Gastrocnemius medialis (tissue), 4 donors: ENCODE measurements at regions not wholly inside any gene's neighbourhood (a gene's known extent, or its start where the extent isn't known, plus 50 kb on each side); places are given as distances from the start of the nearest gene placed in this dataset.

Source experiments
- ATAC-seq, 2 donors: fragments of 150-250 bp; one replicate each; pipeline ENCODE4 v1.9.1; 2016
- DNase-seq, 2 donors: peaks; one replicate each; pipeline ENCODE4 v3.0.0-alpha.2; 2019
- H3K27ac ChIP-seq, 4 donors: fragments of 200-600 bp; sonication (generic); 1 replicate in 1 of 4; 2 replicates in 3 of 4; pipeline ENCODE4 v1.5.1; 2016 to 2018; ENCODE audit warnings: mild to moderate bottlenecking in 2 of 4, moderate library complexity in 1 of 4
- H3K27me3 ChIP-seq, 3 donors: fragments of 200-600 bp; sonication (generic) in 2 of 3; 1 replicate in 1 of 3; 2 replicates in 2 of 3; pipeline versions ENCODE4 v1.5.1 to v1.6.0; 2016 to 2019; ENCODE audit warnings: mild to moderate bottlenecking in 1 of 3, moderate library complexity in 1 of 3
- H3K36me3 ChIP-seq, 2 donors: fragments of 200-600 bp; sonication (generic) in 1 of 2; one replicate each; pipeline ENCODE4 v1.5.1; 2017 to 2018
- H3K4me1 ChIP-seq, 2 donors: fragments of 200-600 bp; sonication (generic) in 1 of 2; one replicate each; pipeline ENCODE4 v1.5.1; 2016 to 2017; ENCODE audit warnings: mild to moderate bottlenecking in 2 of 2
- H3K4me3 ChIP-seq, 4 donors: fragments of 200-600 bp; sonication (generic) in 3 of 4; 1 replicate in 1 of 4; 2 replicates in 3 of 4; pipeline ENCODE4 v1.5.1; 2016 to 2019; ENCODE audit warnings: mild to moderate bottlenecking in 2 of 4
- H3K9me3 ChIP-seq, 3 donors: fragments of 200-600 bp; sonication (generic) in 2 of 3; 1 replicate in 1 of 3; 2 replicates in 2 of 3; pipeline ENCODE4 v1.5.1; 2016 to 2019
- POLR2A ChIP-seq, 2 donors: fragments of 450-650 bp; IDR thresholded peaks; one replicate each; pipeline ENCODE4 v1.6.1; 2017; ENCODE audit warnings: antibody characterized with exemption in 2 of 2, mild to moderate bottlenecking in 2 of 2, moderate library complexity in 2 of 2
- in situ Hi-C, 4 donors: fragments of 200-750 bp; cut with MboI; loops; one replicate each; pipeline versions ENCODE4 v1.15.0 to v1.8.0; 2017; ENCODE audit warnings: low sequenced_read_pairs in 4 of 4
- intact Hi-C: fragments of 100-400 bp; cut with DNase I; formaldehyde crosslinking; loops from one replicate; pipeline ENCODE4 v1.15.1; 2023; ENCODE audit warnings: low total_unique reads
- TF ChIP-seq, protein P1 (sequence below), 5 experiments: fragments of 450-650 bp in 3 of 5; fragments of 200-600 bp in 2 of 5; sonication (generic) in 2 of 5; IDR thresholded peaks in 4 of 5; conservative IDR thresholded peaks in 1 of 5; 1 replicate in 4 of 5; 2 replicates in 1 of 5; pipeline ENCODE4 v1.5.1; 2016 to 2019; ENCODE audit warnings: antibody characterized with exemption in 5 of 5, mild to moderate bottlenecking in 3 of 5, moderate library complexity in 3 of 5

- H3K4me3 ChIP-seq = no peak overlapping the region
- intact Hi-C loops (no loop called here), in situ Hi-C loops (no loop called here)
- TF ChIP-seq POLR2A (IDR thresholded peaks at IDR 0.05) = no peak
- TF ChIP-seq, protein P1, sequence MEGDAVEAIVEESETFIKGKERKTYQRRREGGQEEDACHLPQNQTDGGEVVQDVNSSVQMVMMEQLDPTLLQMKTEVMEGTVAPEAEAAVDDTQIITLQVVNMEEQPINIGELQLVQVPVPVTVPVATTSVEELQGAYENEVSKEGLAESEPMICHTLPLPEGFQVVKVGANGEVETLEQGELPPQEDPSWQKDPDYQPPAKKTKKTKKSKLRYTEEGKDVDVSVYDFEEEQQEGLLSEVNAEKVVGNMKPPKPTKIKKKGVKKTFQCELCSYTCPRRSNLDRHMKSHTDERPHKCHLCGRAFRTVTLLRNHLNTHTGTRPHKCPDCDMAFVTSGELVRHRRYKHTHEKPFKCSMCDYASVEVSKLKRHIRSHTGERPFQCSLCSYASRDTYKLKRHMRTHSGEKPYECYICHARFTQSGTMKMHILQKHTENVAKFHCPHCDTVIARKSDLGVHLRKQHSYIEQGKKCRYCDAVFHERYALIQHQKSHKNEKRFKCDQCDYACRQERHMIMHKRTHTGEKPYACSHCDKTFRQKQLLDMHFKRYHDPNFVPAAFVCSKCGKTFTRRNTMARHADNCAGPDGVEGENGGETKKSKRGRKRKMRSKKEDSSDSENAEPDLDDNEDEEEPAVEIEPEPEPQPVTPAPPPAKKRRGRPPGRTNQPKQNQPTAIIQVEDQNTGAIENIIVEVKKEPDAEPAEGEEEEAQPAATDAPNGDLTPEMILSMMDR (IDR thresholded peaks at IDR 0.05 in 4 of 5, conservative IDR thresholded peaks at IDR 0.05 in 1 of 5) = no peak
- ATAC-seq = no peak
- peaks cover 0 to 3% of the 10 kb centered on the region in 2 donors for H3K4me1 ChIP-seq
- H3K36me3 ChIP-seq = no peaks in the 10 kb centered on the region
- H3K27me3 ChIP-seq = peaks cover 0 to 1% (median 0%) of the 10 kb centered on the region in 3 donors
- DNase-seq = no peak
- no peaks in the 10 kb centered on the region for H3K9me3 ChIP-seq
- H3K27ac ChIP-seq = no peak overlapping the region
Observed at GRCh38 chr10:6716516-6716915, 136.4 kb upstream of the PRKCQ start.

- no peak overlapping the region for H3K27ac ChIP-seq
- no peak overlapping the region for H3K4me3 ChIP-seq
- in situ Hi-C loops = no loop called here
- no peak for DNase-seq
- H3K9me3 ChIP-seq = no peaks in the 10 kb centered on the region
- ATAC-seq = no peak
- H3K4me1 ChIP-seq = no peaks in the 10 kb centered on the region
- TF ChIP-seq, protein P1 (IDR thresholded peaks at IDR 0.05 in 4 of 5, conservative IDR thresholded peaks at IDR 0.05 in 1 of 5) = no peak
- no peak for TF ChIP-seq POLR2A (IDR thresholded peaks at IDR 0.05)
- peaks cover 0 to 5% (median 0%) of the 10 kb centered on the region in 3 donors for H3K27me3 ChIP-seq
- H3K36me3 ChIP-seq = no peaks in the 10 kb centered on the region
- intact Hi-C loops = no loop called here
Observed at GRCh38 chr10:6713716-6714115, 133.6 kb upstream of the PRKCQ start.

DNA sequence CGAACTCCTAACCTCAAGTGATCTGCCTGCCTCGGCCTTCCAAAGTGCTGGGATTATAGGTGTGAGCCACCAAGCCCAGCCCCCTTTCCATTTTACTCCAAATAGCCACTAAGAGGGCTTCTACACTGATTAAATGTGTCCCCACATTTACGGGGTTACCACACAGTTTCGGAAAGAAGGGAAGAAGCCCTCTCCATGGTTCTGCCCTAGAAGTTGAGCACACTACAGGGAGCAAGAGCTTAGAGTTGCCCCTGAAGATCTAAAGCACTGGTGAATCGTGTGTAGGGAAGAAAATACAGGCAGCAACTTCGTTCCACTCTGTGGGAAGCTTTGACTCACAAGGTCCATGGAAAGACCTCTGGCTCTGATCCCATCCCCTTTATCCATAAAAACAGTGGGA, 133.0 kb upstream of the PRKCQ start:
- Histone ChIP-seq H3K4me3 (no peak overlapping the region), H3K9me3 (no peaks in the 10 kb centered on the region), H3K36me3 (no peaks in the 10 kb centered on the region), H3K27me3 (peaks cover 0 to 5% (median 0%) of the 10 kb centered on the region in 3 donors), H3K4me1 (no peaks in the 10 kb centered on the region), H3K27ac (no peak overlapping the region)
- no peak for ATAC-seq
- TF ChIP-seq POLR2A (IDR thresholded peaks at IDR 0.05) = no peak
- TF ChIP-seq, protein P1 (IDR thresholded peaks at IDR 0.05 in 4 of 5, conservative IDR thresholded peaks at IDR 0.05 in 1 of 5) = no peak
- no peak for DNase-seq
- in situ Hi-C loops = no loop called here
- intact Hi-C loops = no loop called here

DNA sequence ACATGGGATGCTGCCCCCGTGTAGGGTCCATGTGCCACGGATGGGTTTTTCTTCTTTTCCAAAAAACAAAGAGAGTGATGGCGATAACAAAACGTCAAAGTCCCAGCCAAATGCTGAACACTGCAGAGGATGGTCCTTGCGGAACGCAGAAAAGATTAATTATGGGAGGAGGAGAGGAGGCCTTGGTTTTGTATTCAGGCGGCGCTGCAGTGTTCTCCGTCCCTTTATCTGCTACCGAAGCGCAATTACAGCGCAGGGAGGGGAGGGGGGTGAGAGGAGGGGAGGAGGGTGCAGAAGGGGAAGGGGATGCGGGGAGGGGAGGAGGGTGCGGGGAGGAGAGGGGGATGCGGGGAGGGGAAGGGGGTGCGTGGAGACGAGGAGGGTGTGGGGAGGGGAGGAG, 131.8 kb upstream of the PRKCQ start:
- DNase-seq = no peak
- H3K27me3 ChIP-seq = peaks cover 0 to 5% (median 0%) of the 10 kb centered on the region in 3 donors
- H3K9me3 ChIP-seq = no peaks in the 10 kb centered on the region
- intact Hi-C loops (no loop called here), in situ Hi-C loops (no loop called here)
- H3K27ac ChIP-seq = no peak overlapping the region
- H3K36me3 ChIP-seq = no peaks in the 10 kb centered on the region
- no peak overlapping the region for H3K4me3 ChIP-seq
- no peaks in the 10 kb centered on the region for H3K4me1 ChIP-seq
- no peak for ATAC-seq
- TF ChIP-seq, protein P1 (IDR thresholded peaks at IDR 0.05 in 4 of 5, conservative IDR thresholded peaks at IDR 0.05 in 1 of 5) = no peak
- TF ChIP-seq POLR2A (IDR thresholded peaks at IDR 0.05) = no peak

- intact Hi-C loops = no loop called here
- no peak for DNase-seq
- Histone ChIP-seq H3K4me3 (no peak overlapping the region), H3K9me3 (no peaks in the 10 kb centered on the region), H3K27ac (no peak overlapping the region), H3K36me3 (no peaks in the 10 kb centered on the region), H3K4me1 (no peaks in the 10 kb centered on the region), H3K27me3 (peaks cover 0 to 5% (median 0%) of the 10 kb centered on the region in 3 donors)
- TF ChIP-seq, protein P1 (IDR thresholded peaks at IDR 0.05 in 4 of 5, conservative IDR thresholded peaks at IDR 0.05 in 1 of 5) = no peak
- no peak for TF ChIP-seq POLR2A (IDR thresholded peaks at IDR 0.05)
- no peak for ATAC-seq
- in situ Hi-C loops = no loop called here
Observed at GRCh38 chr10:6711408-6711841, 131.3 kb upstream of the PRKCQ start.
